HEK293 (cell line): ENCODE measurements at regions not wholly inside any gene's neighbourhood (a gene's known extent, or its start where the extent isn't known, plus 50 kb on each side); places are given as distances from the start of the nearest gene placed in this dataset.

Experiments
- CTCF ChIA-PET: fragments of 350-600 bp; formaldehyde crosslinking; extraction: SDS; loops from one replicate; lab custom pipeline; 2021; ENCODE audit warnings: antibody characterized with exemption; lab: Yijun Ruan, JAX
- POLR2A ChIA-PET: fragments of 300-600 bp; formaldehyde crosslinking; extraction: SDS; loops from one replicate; lab custom pipeline; 2020; ENCODE audit warnings: antibody characterized with exemption, inconsistent platforms; lab: Yijun Ruan, JAX
- H3K27ac ChIP-seq: fragments of 200-500 bp; sonication (Bioruptor generic); 2 replicates; pipeline ENCODE4 v1.5.1; 2014; ENCODE audit warnings: low read depth, low read length, control low read depth, inconsistent platforms; ENCODE audit errors: extremely low read depth
- H3K36me3 ChIP-seq, 2 experiments: fragments of 200-500 bp in 1 of 2; sonication (Bioruptor generic) in 1 of 2; 1 replicate in 1 of 2; 2 replicates in 1 of 2; pipeline ENCODE4 v1.5.1; 2014 to 2017; ENCODE audit warnings: inconsistent platforms in 2 of 2, low read length in 2 of 2; ENCODE audit not compliant: control insufficient read depth in 2 of 2, insufficient read depth in 1 of 2
- H3K4me1 ChIP-seq: fragments of 200-500 bp; sonication (Bioruptor generic); 2 replicates; pipeline ENCODE4 v1.5.1; 2014; ENCODE audit warnings: mild to moderate bottlenecking, low read length, inconsistent platforms; ENCODE audit not compliant: control insufficient read depth, insufficient read depth
- H3K4me3 ChIP-seq: 2 replicates; pipeline ENCODE4 v1.5.1; 2011; ENCODE audit warnings: low read depth, mild to moderate bottlenecking, control low read depth, low read length, moderate library complexity
- H3K9me3 ChIP-seq: fragments of 200-500 bp; sonication (Bioruptor generic); 2 replicates; pipeline ENCODE4 v1.5.1; 2014; ENCODE audit warnings: low read depth, low read length, inconsistent platforms; ENCODE audit not compliant: control insufficient read depth, insufficient read depth
- KLF1 ChIP-seq: fragments of 450-650 bp; formaldehyde crosslinking; IDR thresholded peaks from 2 replicates; pipeline ENCODE4 v1.5.1; 2016; ENCODE audit warnings: missing biosample characterization, missing genetic modification characterization
- ZFP37 ChIP-seq: fragments of 450-650 bp; formaldehyde crosslinking; IDR thresholded peaks from 2 replicates; pipeline ENCODE4 v1.5.1; 2016; ENCODE audit warnings: missing biosample characterization, missing genetic modification characterization
- ZNF10 ChIP-seq: fragments of 450-650 bp; formaldehyde crosslinking; IDR thresholded peaks from 2 replicates; pipeline ENCODE4 v1.5.1; 2017; ENCODE audit warnings: missing biosample characterization, missing genetic modification characterization
- ZNF112 ChIP-seq: fragments of 450-650 bp; formaldehyde crosslinking; IDR thresholded peaks from 2 replicates; pipeline ENCODE4 v1.5.0; 2017; ENCODE audit warnings: missing biosample characterization, missing genetic modification characterization
- ZNF302 ChIP-seq: fragments of 450-650 bp; formaldehyde crosslinking; IDR thresholded peaks from 2 replicates; pipeline ENCODE4 v1.5.1; 2016; ENCODE audit warnings: missing biosample characterization, missing genetic modification characterization, low read depth
- ZNF324 ChIP-seq: fragments of 450-650 bp; formaldehyde crosslinking; IDR thresholded peaks from 2 replicates; pipeline ENCODE4 v1.5.1; 2016; ENCODE audit warnings: missing biosample characterization, missing genetic modification characterization
- ZNF341 ChIP-seq: fragments of 450-650 bp; formaldehyde crosslinking; IDR thresholded peaks from 2 replicates; pipeline ENCODE4; 2016; ENCODE audit warnings: low read depth, missing biosample characterization, missing genetic modification characterization
- ZNF354C ChIP-seq: fragments of 450-650 bp; formaldehyde crosslinking; IDR thresholded peaks from 2 replicates; pipeline ENCODE4 v1.5.1; 2016; ENCODE audit warnings: missing biosample characterization, missing genetic modification characterization, low read depth, borderline replicate concordance
- ZNF362 ChIP-seq: fragments of 450-650 bp; formaldehyde crosslinking; IDR thresholded peaks from 2 replicates; pipeline ENCODE4 v1.5.1; 2016; ENCODE audit warnings: missing biosample characterization, missing genetic modification characterization
- ZNF391 ChIP-seq: fragments of 450-650 bp; formaldehyde crosslinking; IDR thresholded peaks from 2 replicates; pipeline ENCODE4 v1.5.1; 2016; ENCODE audit warnings: low read depth, missing biosample characterization, missing genetic modification characterization, borderline replicate concordance
- ZNF529 ChIP-seq: fragments of 450-650 bp; formaldehyde crosslinking; IDR thresholded peaks from 2 replicates; pipeline ENCODE4 v1.5.1; 2017; ENCODE audit warnings: missing genetic modification characterization, missing biosample characterization; ENCODE audit not compliant: insufficient replicate concordance
- ZNF530 ChIP-seq: fragments of 450-650 bp; formaldehyde crosslinking; IDR thresholded peaks from 2 replicates; pipeline ENCODE4 v1.5.1; 2016; ENCODE audit warnings: low read depth, missing biosample characterization, missing genetic modification characterization
- ZNF544 ChIP-seq: fragments of 450-650 bp; formaldehyde crosslinking; IDR thresholded peaks from 2 replicates; pipeline ENCODE4 v1.5.0; 2017; ENCODE audit warnings: missing biosample characterization, missing genetic modification characterization
- ZNF548 ChIP-seq: fragments of 450-650 bp; formaldehyde crosslinking; IDR thresholded peaks from 2 replicates; pipeline ENCODE4 v1.5.1; 2016; ENCODE audit warnings: missing biosample characterization, missing genetic modification characterization
- TF ChIP-seq, protein P1 (sequence below): fragments of 450-650 bp; IDR thresholded peaks from 2 replicates; pipeline ENCODE4 v1.5.1; 2018; ENCODE audit warnings: missing biosample characterization, missing genetic modification characterization
- TF ChIP-seq, protein P2 (sequence below): fragments of 450-650 bp; formaldehyde crosslinking; IDR thresholded peaks from 2 replicates; pipeline ENCODE4 v1.5.0; 2017; ENCODE audit warnings: missing biosample characterization, missing genetic modification characterization, borderline replicate concordance
- TF ChIP-seq, protein P3 (sequence below): fragments of 450-650 bp; formaldehyde crosslinking; IDR thresholded peaks from 2 replicates; pipeline ENCODE4 v1.5.1; 2016; ENCODE audit warnings: missing biosample characterization, missing genetic modification characterization, low read depth
- TF ChIP-seq, protein P4 (sequence below): fragments of 450-650 bp; formaldehyde crosslinking; IDR thresholded peaks from 2 replicates; pipeline ENCODE4 v1.5.1; 2016; ENCODE audit warnings: missing biosample characterization, missing genetic modification characterization
- TF ChIP-seq, protein P5 (sequence below): fragments of 450-650 bp; formaldehyde crosslinking; IDR thresholded peaks from 2 replicates; pipeline ENCODE4 v1.5.1; 2016; ENCODE audit warnings: missing biosample characterization, missing genetic modification characterization, borderline replicate concordance

DNA sequence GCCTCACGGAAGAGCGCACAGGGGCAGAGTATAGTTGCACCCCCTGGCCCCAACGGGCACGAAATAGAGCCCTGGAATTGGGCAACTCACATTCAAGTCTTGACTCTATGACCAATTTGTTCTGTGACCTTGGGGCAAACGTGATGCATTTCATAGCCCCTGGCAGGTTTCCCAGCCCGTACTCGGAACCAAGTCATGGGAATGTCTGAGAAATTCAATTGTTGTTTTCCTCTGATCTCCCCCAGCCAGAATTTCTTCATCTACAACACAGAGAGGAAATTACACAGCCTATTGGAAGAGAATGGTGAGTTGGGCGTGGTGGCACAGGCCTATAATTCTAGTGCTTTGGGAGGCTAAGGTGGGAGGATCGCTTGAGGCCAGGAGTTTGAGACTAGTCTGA, 322.3 kb upstream of the SULF2 start:
- TF ChIP-seq ZNF354C (tag by site-specific recombination) = no peak
- TF ChIP-seq ZNF341 = no peak
- TF ChIP-seq, protein P1, sequence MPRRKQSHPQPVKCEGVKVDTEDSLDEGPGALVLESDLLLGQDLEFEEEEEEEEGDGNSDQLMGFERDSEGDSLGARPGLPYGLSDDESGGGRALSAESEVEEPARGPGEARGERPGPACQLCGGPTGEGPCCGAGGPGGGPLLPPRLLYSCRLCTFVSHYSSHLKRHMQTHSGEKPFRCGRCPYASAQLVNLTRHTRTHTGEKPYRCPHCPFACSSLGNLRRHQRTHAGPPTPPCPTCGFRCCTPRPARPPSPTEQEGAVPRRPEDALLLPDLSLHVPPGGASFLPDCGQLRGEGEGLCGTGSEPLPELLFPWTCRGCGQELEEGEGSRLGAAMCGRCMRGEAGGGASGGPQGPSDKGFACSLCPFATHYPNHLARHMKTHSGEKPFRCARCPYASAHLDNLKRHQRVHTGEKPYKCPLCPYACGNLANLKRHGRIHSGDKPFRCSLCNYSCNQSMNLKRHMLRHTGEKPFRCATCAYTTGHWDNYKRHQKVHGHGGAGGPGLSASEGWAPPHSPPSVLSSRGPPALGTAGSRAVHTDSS (tag by site-specific recombination) = no peak
- no peak for TF ChIP-seq ZNF10 (tag by site-specific recombination)
- TF ChIP-seq ZNF362 (tag by site-specific recombination) = no peak
- TF ChIP-seq, protein P2, sequence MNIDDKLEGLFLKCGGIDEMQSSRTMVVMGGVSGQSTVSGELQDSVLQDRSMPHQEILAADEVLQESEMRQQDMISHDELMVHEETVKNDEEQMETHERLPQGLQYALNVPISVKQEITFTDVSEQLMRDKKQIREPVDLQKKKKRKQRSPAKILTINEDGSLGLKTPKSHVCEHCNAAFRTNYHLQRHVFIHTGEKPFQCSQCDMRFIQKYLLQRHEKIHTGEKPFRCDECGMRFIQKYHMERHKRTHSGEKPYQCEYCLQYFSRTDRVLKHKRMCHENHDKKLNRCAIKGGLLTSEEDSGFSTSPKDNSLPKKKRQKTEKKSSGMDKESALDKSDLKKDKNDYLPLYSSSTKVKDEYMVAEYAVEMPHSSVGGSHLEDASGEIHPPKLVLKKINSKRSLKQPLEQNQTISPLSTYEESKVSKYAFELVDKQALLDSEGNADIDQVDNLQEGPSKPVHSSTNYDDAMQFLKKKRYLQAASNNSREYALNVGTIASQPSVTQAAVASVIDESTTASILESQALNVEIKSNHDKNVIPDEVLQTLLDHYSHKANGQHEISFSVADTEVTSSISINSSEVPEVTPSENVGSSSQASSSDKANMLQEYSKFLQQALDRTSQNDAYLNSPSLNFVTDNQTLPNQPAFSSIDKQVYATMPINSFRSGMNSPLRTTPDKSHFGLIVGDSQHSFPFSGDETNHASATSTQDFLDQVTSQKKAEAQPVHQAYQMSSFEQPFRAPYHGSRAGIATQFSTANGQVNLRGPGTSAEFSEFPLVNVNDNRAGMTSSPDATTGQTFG (tag by site-specific recombination) = no peak
- TF ChIP-seq ZNF548 (tag by site-specific recombination) = no peak
- TF ChIP-seq, protein P3, sequence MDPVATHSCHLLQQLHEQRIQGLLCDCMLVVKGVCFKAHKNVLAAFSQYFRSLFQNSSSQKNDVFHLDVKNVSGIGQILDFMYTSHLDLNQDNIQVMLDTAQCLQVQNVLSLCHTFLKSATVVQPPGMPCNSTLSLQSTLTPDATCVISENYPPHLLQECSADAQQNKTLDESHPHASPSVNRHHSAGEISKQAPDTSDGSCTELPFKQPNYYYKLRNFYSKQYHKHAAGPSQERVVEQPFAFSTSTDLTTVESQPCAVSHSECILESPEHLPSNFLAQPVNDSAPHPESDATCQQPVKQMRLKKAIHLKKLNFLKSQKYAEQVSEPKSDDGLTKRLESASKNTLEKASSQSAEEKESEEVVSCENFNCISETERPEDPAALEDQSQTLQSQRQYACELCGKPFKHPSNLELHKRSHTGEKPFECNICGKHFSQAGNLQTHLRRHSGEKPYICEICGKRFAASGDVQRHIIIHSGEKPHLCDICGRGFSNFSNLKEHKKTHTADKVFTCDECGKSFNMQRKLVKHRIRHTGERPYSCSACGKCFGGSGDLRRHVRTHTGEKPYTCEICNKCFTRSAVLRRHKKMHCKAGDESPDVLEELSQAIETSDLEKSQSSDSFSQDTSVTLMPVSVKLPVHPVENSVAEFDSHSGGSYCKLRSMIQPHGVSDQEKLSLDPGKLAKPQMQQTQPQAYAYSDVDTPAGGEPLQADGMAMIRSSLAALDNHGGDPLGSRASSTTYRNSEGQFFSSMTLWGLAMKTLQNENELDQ (tag by site-specific recombination) = no peak
- TF ChIP-seq ZNF391 (tag by site-specific recombination) = no peak
- TF ChIP-seq ZFP37 (tag by site-specific recombination) = no peak
- TF ChIP-seq, protein P4, sequence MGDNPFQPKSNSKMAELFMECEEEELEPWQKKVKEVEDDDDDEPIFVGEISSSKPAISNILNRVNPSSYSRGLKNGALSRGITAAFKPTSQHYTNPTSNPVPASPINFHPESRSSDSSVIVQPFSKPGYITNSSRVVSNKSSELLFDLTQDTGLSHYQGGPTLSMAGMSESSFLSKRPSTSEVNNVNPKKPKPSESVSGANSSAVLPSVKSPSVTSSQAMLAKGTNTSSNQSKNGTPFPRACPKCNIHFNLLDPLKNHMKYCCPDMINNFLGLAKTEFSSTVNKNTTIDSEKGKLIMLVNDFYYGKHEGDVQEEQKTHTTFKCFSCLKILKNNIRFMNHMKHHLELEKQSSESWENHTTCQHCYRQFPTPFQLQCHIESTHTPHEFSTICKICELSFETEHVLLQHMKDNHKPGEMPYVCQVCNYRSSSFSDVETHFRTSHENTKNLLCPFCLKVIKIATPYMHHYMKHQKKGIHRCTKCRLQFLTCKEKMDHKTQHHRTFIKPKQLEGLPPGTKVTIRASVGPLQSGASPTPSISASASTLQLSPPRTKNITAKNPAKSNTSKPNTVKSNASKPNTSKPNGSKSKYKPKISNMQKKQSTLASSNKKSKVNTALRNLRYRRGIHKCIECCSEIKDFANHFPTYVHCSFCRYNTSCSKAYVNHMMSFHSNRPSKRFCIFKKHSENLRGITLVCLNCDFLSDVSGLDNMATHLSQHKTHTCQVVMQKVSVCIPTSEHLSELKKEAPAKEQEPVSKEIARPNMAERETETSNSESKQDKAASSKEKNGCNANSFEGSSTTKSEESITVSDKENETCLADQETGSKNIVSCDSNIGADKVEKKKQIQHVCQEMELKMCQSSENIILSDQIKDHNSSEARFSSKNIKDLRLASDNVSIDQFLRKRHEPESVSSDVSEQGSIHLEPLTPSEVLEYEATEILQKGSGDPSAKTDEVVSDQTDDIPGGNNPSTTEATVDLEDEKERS (tag by site-specific recombination) = no peak
- no peak for TF ChIP-seq ZNF544 (tag by site-specific recombination)
- no peak overlapping the region for H3K4me3 ChIP-seq
- no peaks in the 10 kb centered on the region for H3K36me3 ChIP-seq
- H3K9me3 ChIP-seq = no peaks in the 10 kb centered on the region
- POLR2A ChIA-PET = no interaction called here
- no peaks in the 10 kb centered on the region for H3K4me1 ChIP-seq
- CTCF ChIA-PET = interaction anchor here (0.6 kb wide), 1 partner anchor 16 kb away, joined by 3 read pairs; no protein-coding TSS in a partner anchor
- no peak overlapping the region for H3K27ac ChIP-seq

- Histone ChIP-seq H3K27ac (no peak overlapping the region), H3K4me3 (no peak overlapping the region), H3K9me3 (no peaks in the 10 kb centered on the region), H3K36me3 (no peaks in the 10 kb centered on the region), H3K4me1 (no peaks in the 10 kb centered on the region)
- ChIA-PET POLR2A (no interaction called here), CTCF (interaction anchor here (0.6 kb wide), 1 partner anchor 18 kb away, joined by 3 read pairs; no protein-coding TSS in a partner anchor)
- TF ChIP-seq KLF1 = no peak
- TF ChIP-seq ZNF302 = no peak
- no peak for TF ChIP-seq ZNF324
- no peak for TF ChIP-seq ZNF530 (tag by site-specific recombination)
- no peak for TF ChIP-seq ZNF529 (tag by site-specific recombination)
- TF ChIP-seq ZNF112 (tag by site-specific recombination) = no peak
- TF ChIP-seq, protein P5, sequence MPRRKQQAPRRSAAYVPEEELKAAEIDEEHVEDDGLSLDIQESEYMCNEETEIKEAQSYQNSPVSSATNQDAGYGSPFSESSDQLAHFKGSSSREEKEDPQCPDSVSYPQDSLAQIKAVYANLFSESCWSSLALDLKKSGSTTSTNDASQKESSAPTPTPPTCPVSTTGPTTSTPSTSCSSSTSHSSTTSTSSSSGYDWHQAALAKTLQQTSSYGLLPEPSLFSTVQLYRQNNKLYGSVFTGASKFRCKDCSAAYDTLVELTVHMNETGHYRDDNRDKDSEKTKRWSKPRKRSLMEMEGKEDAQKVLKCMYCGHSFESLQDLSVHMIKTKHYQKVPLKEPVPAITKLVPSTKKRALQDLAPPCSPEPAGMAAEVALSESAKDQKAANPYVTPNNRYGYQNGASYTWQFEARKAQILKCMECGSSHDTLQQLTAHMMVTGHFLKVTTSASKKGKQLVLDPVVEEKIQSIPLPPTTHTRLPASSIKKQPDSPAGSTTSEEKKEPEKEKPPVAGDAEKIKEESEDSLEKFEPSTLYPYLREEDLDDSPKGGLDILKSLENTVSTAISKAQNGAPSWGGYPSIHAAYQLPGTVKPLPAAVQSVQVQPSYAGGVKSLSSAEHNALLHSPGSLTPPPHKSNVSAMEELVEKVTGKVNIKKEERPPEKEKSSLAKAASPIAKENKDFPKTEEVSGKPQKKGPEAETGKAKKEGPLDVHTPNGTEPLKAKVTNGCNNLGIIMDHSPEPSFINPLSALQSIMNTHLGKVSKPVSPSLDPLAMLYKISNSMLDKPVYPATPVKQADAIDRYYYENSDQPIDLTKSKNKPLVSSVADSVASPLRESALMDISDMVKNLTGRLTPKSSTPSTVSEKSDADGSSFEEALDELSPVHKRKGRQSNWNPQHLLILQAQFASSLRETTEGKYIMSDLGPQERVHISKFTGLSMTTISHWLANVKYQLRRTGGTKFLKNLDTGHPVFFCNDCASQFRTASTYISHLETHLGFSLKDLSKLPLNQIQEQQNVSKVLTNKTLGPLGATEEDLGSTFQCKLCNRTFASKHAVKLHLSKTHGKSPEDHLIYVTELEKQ (tag by site-specific recombination) = no peak
Measured at GRCh38 chr20:48106428-48106827, 321.1 kb upstream of the SULF2 start.
